T-helper 2 cell treated with Interferon-gamma antibody and Interleukin-4, amounts not matched to agents 5 μg/mL and 100 μg/mL, for 36 hours (primary cell): ENCODE measurements at regions not wholly inside any gene's neighbourhood (a gene's known extent, or its start where the extent isn't known, plus 50 kb on each side); places are given as distances from the start of the nearest gene placed in this dataset.

Experiments
- DNase-seq: peaks from one replicate; pipeline ENCODE4 v3.0.0; 2021; ENCODE audit warnings: low spot score
- H3K27ac Mint-ChIP-seq: one replicate; pipeline ENCODE4 v1.8.0; 2021; ENCODE audit warnings: mild to moderate bottlenecking, mixed read lengths
- H3K27me3 Mint-ChIP-seq: one replicate; pipeline ENCODE4 v1.8.0; 2021; ENCODE audit warnings: low read depth, mixed read lengths
- H3K36me3 Mint-ChIP-seq: one replicate; pipeline ENCODE4 v1.8.0; 2021; ENCODE audit warnings: low read depth, mixed read lengths
- H3K4me1 Mint-ChIP-seq: one replicate; pipeline ENCODE4 v1.8.0; 2021; ENCODE audit warnings: low read depth, mixed read lengths
- H3K4me3 Mint-ChIP-seq: one replicate; pipeline ENCODE4 v1.8.0; 2022; ENCODE audit warnings: mild to moderate bottlenecking, moderate library complexity, mixed read lengths
- H3K9me3 Mint-ChIP-seq: one replicate; pipeline ENCODE4 v1.8.0; 2021; ENCODE audit warnings: mixed read lengths

- H3K36me3 Mint-ChIP-seq, result no peaks in the 10 kb centered on the region
- no peaks in the 10 kb centered on the region for H3K4me1 Mint-ChIP-seq
- no peak for DNase-seq
- peaks cover 6% of the 10 kb centered on the region for H3K27me3 Mint-ChIP-seq
- no peak overlapping the region for H3K27ac Mint-ChIP-seq
- H3K9me3 Mint-ChIP-seq, result no peaks in the 10 kb centered on the region
- H3K4me3 Mint-ChIP-seq, result no peak overlapping the region
Measured at GRCh38 chr9:79896390-79896980, 324.7 kb downstream of the TLE4 start.

GRCh38 chr9:79895232-79895631 lies 323.5 kb downstream of the TLE4 start:
- Mint-ChIP-seq H3K4me1 (no peaks in the 10 kb centered on the region), H3K36me3 (no peaks in the 10 kb centered on the region), H3K4me3 (no peak overlapping the region), H3K27ac (no peak overlapping the region), H3K27me3 (peaks cover 6% of the 10 kb centered on the region), H3K9me3 (no peaks in the 10 kb centered on the region)
- DNase-seq, result no peak

- no peaks in the 10 kb centered on the region for H3K9me3 Mint-ChIP-seq
- peaks cover 6% of the 10 kb centered on the region for H3K27me3 Mint-ChIP-seq
- H3K27ac Mint-ChIP-seq, result no peak overlapping the region
- peaks cover 10% of the 10 kb centered on the region for H3K4me1 Mint-ChIP-seq
- no peak for DNase-seq
- H3K4me3 Mint-ChIP-seq, result no peak overlapping the region
- no peaks in the 10 kb centered on the region for H3K36me3 Mint-ChIP-seq
Measured at GRCh38 chr9:79889369-79889768, 317.6 kb downstream of the TLE4 start.

GRCh38 chr9:79885093-79885857 lies 313.5 kb downstream of the TLE4 start:
- Mint-ChIP-seq H3K4me3 (no peak overlapping the region), H3K27ac (no peak overlapping the region), H3K36me3 (no peaks in the 10 kb centered on the region), H3K27me3 (peaks cover 3% of the 10 kb centered on the region), H3K9me3 (no peaks in the 10 kb centered on the region), H3K4me1 (peaks cover 36% of the 10 kb centered on the region)
- no peak for DNase-seq

GRCh38 chr9:79884546-79884945 lies 312.8 kb downstream of the TLE4 start:
- Mint-ChIP-seq H3K4me1 (peaks cover 37% of the 10 kb centered on the region), H3K4me3 (no peak overlapping the region), H3K27ac (peak overlapping the region; percentile 3), H3K36me3 (no peaks in the 10 kb centered on the region), H3K9me3 (no peaks in the 10 kb centered on the region), H3K27me3 (peaks cover 3% of the 10 kb centered on the region)
- DNase-seq, result no peak

DNA sequence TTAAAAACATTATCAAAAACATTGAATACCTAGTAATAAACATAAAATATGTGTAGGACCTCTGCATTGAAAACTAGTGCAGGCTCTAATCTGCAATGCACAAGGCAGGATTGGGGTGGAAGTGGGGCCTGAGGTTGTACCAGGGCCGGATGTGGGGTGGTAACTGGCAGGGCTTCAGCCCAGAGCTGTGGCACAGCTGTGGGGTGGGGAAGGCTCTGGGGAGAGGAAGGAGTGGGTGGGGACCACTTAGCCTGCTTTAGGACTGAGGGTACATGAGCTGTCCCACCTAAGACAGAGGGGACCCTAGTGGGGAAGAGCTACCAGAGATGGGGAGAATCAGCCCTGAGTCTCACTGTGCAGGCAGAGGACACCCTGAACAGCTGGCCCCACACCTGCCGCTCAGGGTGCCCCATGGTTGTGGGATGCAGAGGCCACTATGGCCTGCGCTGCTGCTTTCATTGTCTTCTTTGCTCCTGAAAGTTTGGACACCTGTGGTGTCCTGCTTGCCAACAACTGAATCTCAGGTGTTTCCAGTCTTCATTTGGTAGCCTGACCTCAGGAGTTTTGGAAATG lies 311.4 kb downstream of the TLE4 start:
- H3K4me3 Mint-ChIP-seq, result peak overlapping the region; percentile 62
- peaks cover 38% of the 10 kb centered on the region for H3K4me1 Mint-ChIP-seq
- no peaks in the 10 kb centered on the region for H3K36me3 Mint-ChIP-seq
- no peak overlapping the region for H3K27ac Mint-ChIP-seq
- peaks cover 11% of the 10 kb centered on the region for H3K27me3 Mint-ChIP-seq
- DNase-seq, result no peak
- H3K9me3 Mint-ChIP-seq, result no peaks in the 10 kb centered on the region

DNA sequence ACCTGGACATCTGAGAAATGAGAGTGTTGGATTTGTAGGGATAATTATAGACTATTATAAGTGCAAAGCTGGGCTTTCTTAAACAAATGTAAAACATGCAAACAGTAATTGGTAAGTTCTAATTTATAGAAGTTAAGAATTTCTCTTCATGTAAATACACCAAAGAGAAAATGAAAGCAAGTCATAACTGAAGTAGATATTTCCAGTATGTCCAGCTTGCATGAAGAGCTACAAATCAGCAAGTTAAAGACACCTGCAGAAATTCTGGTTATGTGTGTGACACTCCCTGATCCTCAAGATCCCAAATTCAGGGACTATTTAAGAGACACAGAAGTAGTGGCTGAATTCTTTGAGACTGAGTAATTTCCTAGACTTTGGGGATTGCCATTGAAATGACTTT lies 308.9 kb downstream of the TLE4 start:
- Mint-ChIP-seq H3K4me3 (no peak overlapping the region), H3K27me3 (peaks cover 14% of the 10 kb centered on the region), H3K9me3 (no peaks in the 10 kb centered on the region), H3K36me3 (no peaks in the 10 kb centered on the region), H3K27ac (no peak overlapping the region), H3K4me1 (peaks cover 40% of the 10 kb centered on the region)
- DNase-seq, result no peak

DNA sequence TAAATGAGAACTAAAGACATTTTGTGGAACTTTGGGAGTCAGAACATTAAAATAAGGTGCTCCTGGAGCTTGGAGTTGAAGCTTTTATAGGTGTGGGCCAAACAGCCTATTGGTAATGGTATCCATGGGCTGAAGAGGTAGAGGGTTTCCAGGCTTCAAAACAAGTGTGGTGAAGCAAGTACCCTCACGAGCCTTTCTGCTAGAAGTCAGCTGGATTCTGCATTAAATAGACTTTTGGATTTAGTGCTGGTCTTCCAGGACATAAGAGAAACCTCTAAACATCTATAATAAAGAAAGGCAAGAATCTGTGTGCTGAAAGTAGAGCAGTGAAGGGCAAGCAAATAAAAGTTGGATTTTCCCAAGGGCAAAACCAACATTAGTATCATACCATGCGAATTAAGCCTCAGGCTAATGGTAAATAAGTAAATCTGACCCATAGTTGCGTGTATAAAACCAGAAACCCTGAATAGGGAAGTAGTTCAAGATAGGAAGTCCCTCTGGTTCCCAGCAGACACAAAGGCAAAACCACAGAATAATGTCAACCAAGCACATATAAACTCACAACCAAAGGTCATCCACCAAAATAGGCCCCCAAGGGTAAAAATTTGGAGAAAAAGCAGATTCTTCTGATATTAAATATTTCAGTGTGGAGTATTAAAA lies 306.3 kb downstream of the TLE4 start:
- H3K9me3 Mint-ChIP-seq, result no peaks in the 10 kb centered on the region
- H3K4me1 Mint-ChIP-seq, result peaks cover 21% of the 10 kb centered on the region
- no peak for DNase-seq
- peaks cover 14% of the 10 kb centered on the region for H3K27me3 Mint-ChIP-seq
- H3K27ac Mint-ChIP-seq, result no peak overlapping the region
- no peak overlapping the region for H3K4me3 Mint-ChIP-seq
- H3K36me3 Mint-ChIP-seq, result no peaks in the 10 kb centered on the region

DNA sequence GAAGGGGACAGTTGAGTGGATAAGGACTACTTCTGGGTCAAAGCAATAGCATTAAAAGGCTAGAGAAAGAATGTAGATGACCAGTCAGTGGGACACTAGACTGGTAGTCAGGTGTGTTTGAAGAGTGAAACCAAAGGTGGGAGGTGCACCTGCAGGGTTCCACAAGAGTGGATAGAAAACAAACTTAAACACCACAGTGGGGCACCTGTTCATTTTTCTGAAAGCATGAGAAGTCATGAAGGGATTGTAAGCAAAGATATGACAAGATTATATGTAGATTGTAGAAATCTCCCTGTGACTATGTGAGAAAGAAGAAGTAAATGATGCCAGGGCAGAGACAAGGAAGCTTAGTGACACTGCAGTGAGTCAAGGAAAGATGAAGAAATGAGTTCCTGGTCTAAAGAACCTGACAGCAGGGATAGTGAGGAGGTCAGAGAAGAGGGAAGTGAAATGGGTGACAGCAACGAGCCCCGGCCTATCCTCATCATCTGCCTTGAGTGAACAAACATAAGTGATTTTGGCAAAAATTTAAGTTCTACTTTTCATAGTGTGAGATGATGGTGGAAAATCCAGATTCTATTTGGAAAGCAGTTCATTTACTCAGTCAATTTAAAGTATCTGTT lies 296.9 kb downstream of the TLE4 start:
- Mint-ChIP-seq H3K4me1 (no peaks in the 10 kb centered on the region), H3K4me3 (no peak overlapping the region), H3K9me3 (no peaks in the 10 kb centered on the region), H3K27me3 (no peaks in the 10 kb centered on the region), H3K27ac (no peak overlapping the region), H3K36me3 (peaks cover 2% of the 10 kb centered on the region)
- DNase-seq, result no peak

- peaks cover 2% of the 10 kb centered on the region for H3K36me3 Mint-ChIP-seq
- DNase-seq, result no peak
- peaks cover 17% of the 10 kb centered on the region for H3K9me3 Mint-ChIP-seq
- H3K27me3 Mint-ChIP-seq, result no peaks in the 10 kb centered on the region
- no peak overlapping the region for H3K4me3 Mint-ChIP-seq
- H3K4me1 Mint-ChIP-seq, result peaks cover 4% of the 10 kb centered on the region
- H3K27ac Mint-ChIP-seq, result no peak overlapping the region
Measured at GRCh38 chr9:79862921-79863890, 291.4 kb downstream of the TLE4 start.

- H3K4me1 Mint-ChIP-seq, result peaks cover 7% of the 10 kb centered on the region
- H3K4me3 Mint-ChIP-seq, result peak overlapping the region; percentile 65
- no peak for DNase-seq
- no peaks in the 10 kb centered on the region for H3K27me3 Mint-ChIP-seq
- H3K27ac Mint-ChIP-seq, result peak overlapping the region; percentile 67
- H3K9me3 Mint-ChIP-seq, result peaks cover 21% of the 10 kb centered on the region
- H3K36me3 Mint-ChIP-seq, result no peaks in the 10 kb centered on the region
Measured at GRCh38 chr9:79858508-79858907, 286.7 kb downstream of the TLE4 start.

DNA sequence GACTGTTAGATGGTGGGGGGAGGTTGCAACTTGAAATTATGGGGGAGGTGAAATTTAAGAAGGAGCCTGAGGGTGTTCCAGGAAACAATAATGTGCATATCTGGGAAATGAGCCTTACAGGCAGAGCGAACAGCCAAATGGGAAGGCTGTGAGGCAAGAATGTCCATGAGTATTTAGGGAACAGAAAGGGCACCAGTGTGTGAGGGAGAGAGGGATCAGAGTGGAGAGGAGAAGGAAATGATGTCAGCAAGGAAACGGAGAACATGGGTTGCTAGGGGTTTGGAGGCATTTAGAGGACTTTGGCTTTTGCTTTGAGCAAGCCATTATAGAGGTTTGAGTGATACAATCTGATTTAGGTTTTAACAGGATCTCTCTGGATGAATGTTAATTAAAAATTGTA lies 285.4 kb downstream of the TLE4 start:
- Mint-ChIP-seq H3K4me1 (peaks cover 7% of the 10 kb centered on the region), H3K9me3 (peaks cover 18% of the 10 kb centered on the region), H3K27me3 (no peaks in the 10 kb centered on the region), H3K4me3 (no peak overlapping the region), H3K27ac (peak overlapping the region; percentile 55), H3K36me3 (no peaks in the 10 kb centered on the region)
- no peak for DNase-seq

GRCh38 chr9:79847074-79847473 lies 275.3 kb downstream of the TLE4 start:
- H3K27me3 Mint-ChIP-seq, result peaks cover 4% of the 10 kb centered on the region
- no peak overlapping the region for H3K4me3 Mint-ChIP-seq
- DNase-seq, result no peak
- no peaks in the 10 kb centered on the region for H3K4me1 Mint-ChIP-seq
- H3K27ac Mint-ChIP-seq, result no peak overlapping the region
- H3K9me3 Mint-ChIP-seq, result peaks cover 38% of the 10 kb centered on the region
- peaks cover 3% of the 10 kb centered on the region for H3K36me3 Mint-ChIP-seq
